Peyer's patch (tissue), 4 donors: ENCODE measurements at regions not wholly inside any gene's neighbourhood (a gene's known extent, or its start where the extent isn't known, plus 50 kb on each side); places are given as distances from the start of the nearest gene placed in this dataset.
A peak's percentile ranks its signal among the peaks of the same experiment; 100 is the strongest.

ENCODE experiments used
- DNase-seq, 3 donors: peaks; one replicate each; pipeline ENCODE4 v3.0.0-alpha.2; 2017 to 2019
- H3K27ac ChIP-seq, 4 donors: fragments of 200-600 bp; sonication (generic); one replicate each; pipeline ENCODE4 v1.5.1; 2016 to 2019
- H3K27me3 ChIP-seq, 2 donors: fragments of 200-600 bp; sonication (generic); one replicate each; pipeline ENCODE4 v1.5.1; 2019
- H3K36me3 ChIP-seq, 3 donors: fragments of 200-600 bp; sonication (generic); one replicate each; pipeline ENCODE4 v1.5.1; 2016 to 2019
- H3K4me1 ChIP-seq, 4 donors: fragments of 200-600 bp; sonication (generic); one replicate each; pipeline ENCODE4 v1.5.1; 2016 to 2019
- H3K4me3 ChIP-seq, 4 donors: fragments of 200-600 bp; sonication (generic); 1 replicate in 3 of 4; 2 replicates in 1 of 4; pipeline ENCODE4 v1.5.1; 2016 to 2019; ENCODE audit warnings: mild to moderate bottlenecking in 1 of 4
- H3K9me3 ChIP-seq, 4 donors: fragments of 200-600 bp; sonication (generic); one replicate each; pipeline ENCODE4 v1.5.1; 2016 to 2019; ENCODE audit warnings: mild to moderate bottlenecking in 1 of 4
- CTCF ChIP-seq, 6 experiments: fragments of 450-650 bp in 4 of 6; fragments of 200-600 bp in 2 of 6; sonication (generic) in 1 of 6; IDR thresholded peaks; one replicate each; pipeline ENCODE4 v1.5.1; 2017 to 2019; ENCODE audit warnings: antibody characterized with exemption in 6 of 6, mild to moderate bottlenecking in 3 of 6, moderate library complexity in 1 of 6
- POLR2A ChIP-seq, 2 donors: fragments of 450-650 bp; IDR thresholded peaks; one replicate each; pipeline ENCODE4 v1.5.1; 2017; ENCODE audit warnings: antibody characterized with exemption in 2 of 2, mild to moderate bottlenecking in 2 of 2, moderate library complexity in 2 of 2

- DNase-seq: no peak
- no peaks in the 10 kb centered on the region for H3K27me3 ChIP-seq
- no peaks in the 10 kb centered on the region for H3K36me3 ChIP-seq
- H3K4me3 ChIP-seq: no peak overlapping the region
- TF ChIP-seq POLR2A (IDR thresholded peaks at IDR 0.05): no peak
- TF ChIP-seq CTCF (IDR thresholded peaks at IDR 0.05): no peak
- H3K9me3 ChIP-seq: no peaks in the 10 kb centered on the region
- peaks cover 0 to 20% (median 0%) of the 10 kb centered on the region in 4 donors for H3K4me1 ChIP-seq
- no peak overlapping the region for H3K27ac ChIP-seq
Observed at GRCh38 chr4:141348125-141348524, 127.4 kb downstream of the ZNF330 start.

GRCh38 chr4:141348573-141348972 is 127.9 kb downstream of the ZNF330 start:
- Histone ChIP-seq H3K27ac (no peak overlapping the region), H3K4me3 (no peak overlapping the region), H3K9me3 (no peaks in the 10 kb centered on the region), H3K4me1 (peaks cover 0 to 20% (median 0%) of the 10 kb centered on the region in 4 donors), H3K36me3 (no peaks in the 10 kb centered on the region), H3K27me3 (no peaks in the 10 kb centered on the region)
- no peak for DNase-seq
- no peak for TF ChIP-seq POLR2A (IDR thresholded peaks at IDR 0.05)
- TF ChIP-seq CTCF (IDR thresholded peaks at IDR 0.05): no peak

GRCh38 chr4:141349236-141349635 is 128.5 kb downstream of the ZNF330 start:
- H3K27me3 ChIP-seq: no peaks in the 10 kb centered on the region
- no peak for DNase-seq
- H3K27ac ChIP-seq: no peak overlapping the region
- no peaks in the 10 kb centered on the region for H3K9me3 ChIP-seq
- H3K4me3 ChIP-seq: no peak overlapping the region
- peaks cover 0 to 20% (median 0%) of the 10 kb centered on the region in 4 donors for H3K4me1 ChIP-seq
- H3K36me3 ChIP-seq: no peaks in the 10 kb centered on the region
- TF ChIP-seq CTCF (IDR thresholded peaks at IDR 0.05) (no peak), POLR2A (IDR thresholded peaks at IDR 0.05) (no peak)

GRCh38 chr4:141350122-141350905 is 129.6 kb downstream of the ZNF330 start:
- Histone ChIP-seq H3K36me3 (no peaks in the 10 kb centered on the region), H3K9me3 (no peaks in the 10 kb centered on the region), H3K4me3 (no peak overlapping the region), H3K4me1 (peaks cover 0 to 20% (median 0%) of the 10 kb centered on the region in 4 donors), H3K27me3 (no peaks in the 10 kb centered on the region), H3K27ac (no peak overlapping the region)
- TF ChIP-seq POLR2A (IDR thresholded peaks at IDR 0.05) (no peak), CTCF (IDR thresholded peaks at IDR 0.05) (no peak)
- peak in 2 of 3 donors; percentile 64 to 80 for DNase-seq

GRCh38 chr4:141352331-141352730 is 131.6 kb downstream of the ZNF330 start:
- no peak overlapping the region for H3K27ac ChIP-seq
- H3K36me3 ChIP-seq: no peaks in the 10 kb centered on the region

More at GRCh38 chr4:141352331-141352730, 131.6 kb downstream of the ZNF330 start:
- Histone ChIP-seq H3K9me3 (no peaks in the 10 kb centered on the region), H3K4me3 (no peak overlapping the region), H3K4me1 (peaks cover 0 to 20% (median 0%) of the 10 kb centered on the region in 4 donors), H3K27me3 (no peaks in the 10 kb centered on the region)
- TF ChIP-seq CTCF (IDR thresholded peaks at IDR 0.05) (no peak), POLR2A (IDR thresholded peaks at IDR 0.05) (no peak)
- DNase-seq: no peak
